Transverse colon (tissue), 3 donors: ENCODE measurements at regions not wholly inside any gene's neighbourhood (a gene's known extent, or its start where the extent isn't known, plus 50 kb on each side); places are given as distances from the start of the nearest gene placed in this dataset.

ENCODE experiments used
- POLR2A ChIP-seq: fragments of 450-650 bp; IDR thresholded peaks from one replicate; pipeline ENCODE4 v1.6.1; 2016; ENCODE audit warnings: antibody characterized with exemption, mild to moderate bottlenecking, moderate library complexity
- POLR2AphosphoS5 ChIP-seq, 3 donors: sonication (generic); formaldehyde crosslinking; IDR thresholded peaks; one replicate each; pipeline ENCODE4 v1.6.1; 2016; ENCODE audit warnings: antibody characterized with exemption in 3 of 3

GRCh38 chr5:18999478-18999877, 988.5 kb downstream of the CDH18 start:
- no peak for TF ChIP-seq POLR2AphosphoS5 (IDR thresholded peaks at IDR 0.05)
- no peak for TF ChIP-seq POLR2A
